ENCODE measurements at regions not wholly inside any gene's neighbourhood (a gene's known extent, or its start where the extent isn't known, plus 50 kb on each side); places are given as distances from the start of the nearest gene placed in this dataset.
"Not testable (repeated sequence)": the region's sequence is repeated elsewhere in the genome, so short reads cannot be mapped to it uniquely, and the experiment has no call there.

DNA sequence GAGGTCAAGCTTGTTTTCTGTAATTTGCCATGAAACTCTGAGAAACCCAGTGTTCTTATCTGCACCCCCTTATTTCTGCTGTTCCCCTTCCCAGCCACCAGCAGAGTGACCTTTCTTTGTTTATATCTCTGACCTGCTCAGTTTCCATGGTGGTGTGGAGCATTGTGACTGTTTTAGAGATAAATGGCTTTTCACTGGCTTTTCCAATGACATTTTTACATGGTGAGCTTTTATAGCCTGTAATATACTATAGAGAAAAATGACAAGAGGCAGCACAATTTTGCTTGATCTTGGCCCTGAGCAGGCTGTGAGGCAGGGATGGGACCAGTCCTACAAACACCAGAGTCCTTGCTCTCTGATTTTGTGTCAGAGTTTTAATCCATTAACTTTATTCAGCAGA is 233.9 kb downstream of the FAT3 start:
- TF ChIP-seq Cebpa-rat (IDR thresholded peaks at IDR 0.05): no peak
- no peaks in the 10 kb centered on the region for H3K27me3 ChIP-seq
- no peaks in the 10 kb centered on the region for H3K4me1 ChIP-seq
- no peaks in the 10 kb centered on the region for H3K9me3 ChIP-seq
- no peak overlapping the region for H3K27ac ChIP-seq
- H3K4me3 ChIP-seq: no peak overlapping the region
- H3K4me2 ChIP-seq: no peak overlapping the region
- no peaks in the 10 kb centered on the region for H4K20me1 ChIP-seq
- H3K9ac ChIP-seq: no peak overlapping the region
- no peaks in the 10 kb centered on the region for H3K36me3 ChIP-seq

DNA sequence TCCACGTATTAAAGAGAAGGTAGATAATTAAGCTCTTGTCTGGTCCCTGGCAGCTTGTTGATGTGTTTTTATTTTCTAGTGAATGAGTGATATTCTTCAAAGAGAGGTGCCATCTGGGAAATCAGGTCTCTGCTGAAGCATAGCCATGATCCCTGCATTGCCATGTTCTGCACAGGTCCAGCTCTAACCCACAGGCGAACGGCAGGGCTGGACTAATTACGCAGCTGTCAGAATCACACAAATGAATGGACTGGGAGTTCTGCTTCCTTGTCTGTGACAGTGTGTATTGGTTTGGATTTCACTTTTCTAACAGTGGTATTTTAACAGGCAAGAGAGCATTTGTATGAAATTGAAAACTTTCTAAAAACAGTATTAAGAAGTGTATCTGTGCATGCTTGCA is 235.6 kb downstream of the FAT3 start:
- H4K20me1 ChIP-seq: no peaks in the 10 kb centered on the region
- H3K9ac ChIP-seq: no peak overlapping the region
- H3K4me3 ChIP-seq: no peak overlapping the region
- no peaks in the 10 kb centered on the region for H3K27me3 ChIP-seq
- no peak overlapping the region for H3K4me2 ChIP-seq
- H3K36me3 ChIP-seq: no peaks in the 10 kb centered on the region
- no peaks in the 10 kb centered on the region for H3K4me1 ChIP-seq
- no peaks in the 10 kb centered on the region for H3K9me3 ChIP-seq
- TF ChIP-seq Cebpa-rat (IDR thresholded peaks at IDR 0.05): no peak
- H3K27ac ChIP-seq: no peak overlapping the region

DNA sequence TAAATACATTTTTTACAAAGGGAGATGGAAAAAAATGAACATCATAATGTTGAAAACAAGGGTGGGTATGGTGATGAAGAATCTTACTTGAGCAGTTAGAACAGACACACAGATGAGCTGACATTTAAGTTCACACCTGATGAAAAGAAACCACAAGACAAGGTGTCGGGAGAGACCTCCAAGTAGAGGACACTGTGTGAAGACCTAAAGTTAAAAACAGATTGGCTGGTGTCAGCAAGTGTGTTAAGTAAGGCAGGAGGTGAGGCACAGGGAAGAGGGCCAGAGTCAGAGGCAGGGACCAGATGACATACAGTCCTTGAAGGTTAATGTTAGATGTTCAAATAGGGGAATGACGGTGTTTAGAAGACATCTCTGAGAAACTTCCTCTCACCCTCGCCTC is 236.8 kb downstream of the FAT3 start:
- Histone ChIP-seq H3K4me1 (no peaks in the 10 kb centered on the region), H3K9ac (no peak overlapping the region), H3K4me2 (no peak overlapping the region), H3K36me3 (no peaks in the 10 kb centered on the region), H4K20me1 (no peaks in the 10 kb centered on the region), H3K4me3 (no peak overlapping the region), H3K9me3 (no peaks in the 10 kb centered on the region), H3K27ac (no peak overlapping the region), H3K27me3 (no peaks in the 10 kb centered on the region)
- TF ChIP-seq Cebpa-rat (IDR thresholded peaks at IDR 0.05): no peak

DNA sequence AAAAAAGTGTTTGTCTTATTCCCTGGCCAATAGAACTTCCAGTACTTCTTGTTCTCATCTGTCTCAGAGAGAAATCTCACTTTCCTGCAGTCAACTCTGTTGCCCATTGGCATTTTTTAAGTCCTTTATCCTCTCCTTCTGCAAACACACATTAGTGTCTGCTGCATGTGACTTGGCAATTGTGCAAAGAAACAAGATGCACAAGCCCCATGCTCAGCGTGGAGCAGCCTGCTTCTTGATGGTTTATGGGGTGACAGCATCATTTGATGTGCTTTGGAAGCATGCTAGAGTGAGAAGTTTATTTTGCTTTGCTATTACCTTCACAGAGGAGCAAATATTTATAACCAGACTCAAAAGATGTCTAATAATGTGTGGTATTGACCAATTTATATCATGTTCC is 238.2 kb downstream of the FAT3 start:
- Histone ChIP-seq H3K36me3 (no peaks in the 10 kb centered on the region), H3K9me3 (no peaks in the 10 kb centered on the region), H3K9ac (no peak overlapping the region), H3K4me1 (no peaks in the 10 kb centered on the region), H3K4me3 (no peak overlapping the region), H3K27me3 (no peaks in the 10 kb centered on the region), H3K27ac (no peak overlapping the region), H4K20me1 (no peaks in the 10 kb centered on the region), H3K4me2 (no peak overlapping the region)
- TF ChIP-seq Cebpa-rat (IDR thresholded peaks at IDR 0.05): no peak

DNA sequence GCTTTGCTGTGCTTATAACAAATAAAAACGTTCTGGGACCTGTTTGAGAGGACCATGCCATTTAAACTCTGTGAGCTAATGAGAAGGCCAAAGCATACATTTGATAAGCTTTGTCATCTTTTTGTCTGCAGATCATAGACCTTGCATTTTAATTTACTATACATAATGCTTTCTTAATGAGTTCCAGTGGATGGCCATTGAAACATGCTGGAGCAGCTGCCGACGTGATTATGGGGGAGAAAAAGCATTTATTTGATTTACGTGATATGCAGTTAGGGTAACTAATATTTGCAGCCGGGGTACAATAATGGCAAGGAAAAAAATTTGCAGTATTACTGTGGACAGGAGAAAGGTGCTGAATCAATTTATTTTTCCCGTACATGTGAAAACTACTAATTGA is 240.2 kb downstream of the FAT3 start:
- no peaks in the 10 kb centered on the region for H3K27me3 ChIP-seq
- no peaks in the 10 kb centered on the region for H3K4me1 ChIP-seq
- no peaks in the 10 kb centered on the region for H4K20me1 ChIP-seq
- no peaks in the 10 kb centered on the region for H3K9me3 ChIP-seq
- no peaks in the 10 kb centered on the region for H3K36me3 ChIP-seq
- H3K9ac ChIP-seq: no peak overlapping the region
- TF ChIP-seq Cebpa-rat (IDR thresholded peaks at IDR 0.05): no peak
- no peak overlapping the region for H3K4me3 ChIP-seq
- no peak overlapping the region for H3K4me2 ChIP-seq
- H3K27ac ChIP-seq: no peak overlapping the region

DNA sequence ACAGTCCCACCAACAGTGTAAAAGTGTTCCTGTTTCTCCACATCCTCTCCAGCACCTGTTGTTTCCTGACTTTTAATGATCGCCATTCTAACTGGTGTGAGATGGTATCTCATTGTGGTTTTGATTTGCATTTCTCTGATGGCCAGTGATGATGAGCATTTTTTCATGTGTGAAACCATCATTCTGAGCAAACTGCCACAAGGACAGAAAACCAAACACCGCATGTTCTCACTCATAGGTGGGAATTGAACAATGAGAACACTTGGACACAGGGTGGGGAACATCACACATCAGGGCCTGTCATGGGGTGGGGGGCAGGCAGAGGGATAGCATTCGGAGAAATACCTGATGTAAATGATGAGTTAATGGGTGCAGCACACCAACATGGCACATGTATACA is 240.8 kb downstream of the FAT3 start:
- H4K20me1 ChIP-seq, H3K9ac ChIP-seq, H3K36me3 ChIP-seq, H3K4me3 ChIP-seq, H3K27ac ChIP-seq, H3K9me3 ChIP-seq, H3K4me2 ChIP-seq, H3K4me1 ChIP-seq, H3K27me3 ChIP-seq: not testable (repeated sequence)

DNA sequence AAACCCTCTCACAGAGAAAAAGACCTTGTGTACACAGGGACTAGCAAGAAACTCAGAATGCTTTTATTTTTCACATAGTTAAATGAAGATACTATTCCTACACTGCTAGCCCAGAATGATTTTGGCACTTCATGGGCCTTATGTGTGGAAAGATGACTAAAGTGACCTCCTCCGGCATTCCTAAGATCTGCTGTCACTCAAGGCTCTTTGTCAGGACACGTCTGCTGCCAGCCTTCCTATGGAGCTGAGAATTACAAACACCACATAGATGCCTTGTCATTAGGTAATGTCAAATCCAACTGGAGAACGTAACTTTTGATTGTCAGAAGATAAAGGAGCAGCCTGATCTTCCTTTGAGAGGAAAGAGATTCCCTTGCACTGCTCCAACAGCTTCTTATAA is 249.1 kb downstream of the FAT3 start:
- Histone ChIP-seq H3K4me3 (no peak overlapping the region), H3K36me3 (no peaks in the 10 kb centered on the region), H3K4me2 (no peak overlapping the region), H3K9ac (no peak overlapping the region), H4K20me1 (no peaks in the 10 kb centered on the region), H3K4me1 (no peaks in the 10 kb centered on the region), H3K27me3 (no peaks in the 10 kb centered on the region), H3K9me3 (no peaks in the 10 kb centered on the region), H3K27ac (no peak overlapping the region)
- TF ChIP-seq Cebpa-rat (IDR thresholded peaks at IDR 0.05): no peak

DNA sequence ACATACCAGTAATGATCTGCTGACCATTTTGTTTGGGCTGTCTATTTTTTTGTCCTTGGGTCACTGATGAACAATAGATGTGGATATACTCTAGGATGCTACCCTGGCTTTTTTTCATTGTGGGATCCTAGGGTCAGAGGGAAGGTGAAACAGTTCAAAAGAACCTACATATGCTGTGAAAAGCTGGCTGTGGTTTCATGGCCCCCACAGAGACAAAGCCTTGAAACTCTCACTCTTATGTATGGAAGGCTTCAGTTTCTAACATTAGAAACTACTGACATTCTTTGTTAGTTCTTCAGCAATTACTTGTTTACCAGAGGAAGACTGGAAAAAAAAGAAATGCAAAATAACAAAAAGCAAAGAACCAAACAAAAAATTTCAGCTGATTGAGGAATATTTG is 250.7 kb downstream of the FAT3 start:
- no peaks in the 10 kb centered on the region for H3K4me1 ChIP-seq

DNA sequence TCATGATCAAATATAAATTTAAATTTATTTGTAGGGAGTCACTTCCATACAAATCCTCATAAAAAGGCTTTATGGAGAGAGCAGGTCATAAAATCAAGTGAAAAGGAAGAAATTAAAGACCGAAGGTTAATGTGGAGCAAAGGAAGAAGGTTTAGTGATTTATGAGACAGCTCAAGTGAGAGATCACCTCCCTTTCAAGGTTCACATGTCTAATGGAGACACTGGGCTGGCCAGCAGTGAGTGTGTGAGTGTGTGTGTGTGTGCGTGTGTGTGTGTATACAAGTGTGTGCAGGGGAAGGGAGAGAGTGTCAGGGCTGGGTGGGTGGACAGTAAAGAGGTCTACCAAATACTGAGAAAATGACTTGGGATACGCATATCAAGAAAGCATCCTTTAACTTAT is 251.2 kb downstream of the FAT3 start:
- no peak overlapping the region for H3K27ac ChIP-seq
- no peaks in the 10 kb centered on the region for H3K4me1 ChIP-seq
- no peaks in the 10 kb centered on the region for H3K36me3 ChIP-seq
- H3K9me3 ChIP-seq: no peaks in the 10 kb centered on the region
- no peak overlapping the region for H3K4me3 ChIP-seq
- no peak overlapping the region for H3K9ac ChIP-seq
- TF ChIP-seq Cebpa-rat (IDR thresholded peaks at IDR 0.05): no peak
- H3K27me3 ChIP-seq: no peaks in the 10 kb centered on the region
- H4K20me1 ChIP-seq: no peaks in the 10 kb centered on the region
- no peak overlapping the region for H3K4me2 ChIP-seq

More for the DNA sequence above, 250.7 kb downstream of the FAT3 start:
- no peaks in the 10 kb centered on the region for H3K27me3 ChIP-seq
- H3K9me3 ChIP-seq: no peaks in the 10 kb centered on the region
- H3K27ac ChIP-seq: no peak overlapping the region
- no peak overlapping the region for H3K4me3 ChIP-seq
- H3K4me2 ChIP-seq: no peak overlapping the region
- H3K9ac ChIP-seq: no peak overlapping the region
- TF ChIP-seq Cebpa-rat (IDR thresholded peaks at IDR 0.05): no peak
- H4K20me1 ChIP-seq: no peaks in the 10 kb centered on the region
- no peaks in the 10 kb centered on the region for H3K36me3 ChIP-seq

DNA sequence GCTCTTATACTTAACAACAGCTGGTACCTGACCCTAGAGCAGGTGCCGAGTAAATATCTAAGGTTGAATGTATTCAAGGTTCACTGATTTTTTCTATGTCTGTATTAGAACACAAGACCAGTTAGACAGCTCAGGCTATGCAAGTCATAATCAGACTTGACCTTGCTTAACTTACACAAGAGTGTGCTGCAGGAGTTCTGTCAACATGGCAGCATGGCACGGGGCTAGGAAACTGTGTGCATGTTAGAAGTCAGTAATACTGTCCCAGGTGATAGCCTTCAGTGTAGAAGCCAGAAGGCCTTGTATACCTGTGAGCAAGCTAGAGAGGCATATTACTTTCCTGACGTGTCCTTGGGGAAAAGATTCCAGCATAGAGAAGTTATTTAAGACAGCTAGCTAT is 253.1 kb downstream of the FAT3 start:
- Histone ChIP-seq H3K27me3 (no peaks in the 10 kb centered on the region), H3K9me3 (no peaks in the 10 kb centered on the region), H3K4me1 (no peaks in the 10 kb centered on the region), H4K20me1 (no peaks in the 10 kb centered on the region), H3K4me2 (no peak overlapping the region), H3K36me3 (no peaks in the 10 kb centered on the region), H3K9ac (no peak overlapping the region), H3K4me3 (no peak overlapping the region), H3K27ac (no peak overlapping the region)
- TF ChIP-seq Cebpa-rat (IDR thresholded peaks at IDR 0.05): no peak

DNA sequence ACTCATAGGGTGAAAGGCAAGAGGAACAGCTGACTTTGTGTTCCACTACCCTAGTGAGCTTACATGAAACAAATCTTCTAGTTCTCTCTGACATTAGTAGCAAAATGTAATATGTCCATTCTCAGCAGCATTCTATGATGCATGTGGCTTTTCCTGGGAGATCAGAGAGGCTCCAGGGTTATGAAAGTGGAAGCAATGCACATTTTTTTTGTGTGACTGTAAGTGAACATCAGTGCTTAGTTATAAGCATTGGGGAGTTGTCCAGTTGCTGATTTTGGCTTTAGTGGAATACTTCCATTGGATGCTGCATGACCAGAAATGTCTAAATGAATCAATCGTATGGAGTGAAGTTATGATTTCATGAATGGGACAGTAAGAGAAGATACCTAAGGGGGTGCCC is 255.9 kb downstream of the FAT3 start:
- Histone ChIP-seq H3K27me3 (no peaks in the 10 kb centered on the region), H3K9ac (no peak overlapping the region), H3K27ac (no peak overlapping the region), H4K20me1 (no peaks in the 10 kb centered on the region), H3K9me3 (no peaks in the 10 kb centered on the region), H3K4me1 (no peaks in the 10 kb centered on the region), H3K36me3 (no peaks in the 10 kb centered on the region), H3K4me3 (no peak overlapping the region), H3K4me2 (no peak overlapping the region)
- TF ChIP-seq Cebpa-rat (IDR thresholded peaks at IDR 0.05): no peak

All from BLaER1 (cell line).